Stimulated activated CD8-positive, alpha-beta memory T cell treated with anti-CD3 and anti-CD28 coated beads, Interleukin-7, amount 100 ng/mL, for 48 hours (primary cell): ENCODE measurements at regions not wholly inside any gene's neighbourhood (a gene's known extent, or its start where the extent isn't known, plus 50 kb on each side); places are given as distances from the start of the nearest gene placed in this dataset.

Experiments used
- DNase-seq, 2 donors: peaks; one replicate each; pipeline ENCODE4 v3.0.0-alpha.2; 2020; ENCODE audit warnings: low read depth in 1 of 2; ENCODE audit errors: extremely low read depth in 1 of 2

DNA sequence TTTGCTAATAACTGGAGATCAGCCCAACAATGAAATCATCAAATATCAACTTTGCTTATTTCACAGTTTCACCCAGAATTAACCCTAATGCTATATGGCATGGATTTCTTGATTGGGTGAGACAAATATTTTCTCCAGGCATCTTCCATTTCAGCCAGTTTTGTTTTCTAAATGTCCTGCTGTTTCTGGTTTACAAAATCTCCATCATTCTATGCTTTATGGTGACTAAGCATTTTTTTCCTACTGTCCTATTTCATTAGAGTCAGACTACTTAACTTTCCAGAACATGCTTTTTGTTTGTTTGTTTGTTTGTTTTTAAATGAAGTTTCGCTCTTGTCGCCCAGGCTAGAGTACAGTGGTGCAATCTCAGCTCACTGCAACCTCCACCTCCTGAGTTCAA lies 59.5 kb upstream of the EXOC2 start:
- DNase-seq, result no peak

- no peak for DNase-seq
These were observed 58.8 kb upstream of the EXOC2 start for GRCh38 chr6:751765-752164.

GRCh38 chr6:747921-748320 lies 55.0 kb upstream of the EXOC2 start:
- no peak for DNase-seq

DNA sequence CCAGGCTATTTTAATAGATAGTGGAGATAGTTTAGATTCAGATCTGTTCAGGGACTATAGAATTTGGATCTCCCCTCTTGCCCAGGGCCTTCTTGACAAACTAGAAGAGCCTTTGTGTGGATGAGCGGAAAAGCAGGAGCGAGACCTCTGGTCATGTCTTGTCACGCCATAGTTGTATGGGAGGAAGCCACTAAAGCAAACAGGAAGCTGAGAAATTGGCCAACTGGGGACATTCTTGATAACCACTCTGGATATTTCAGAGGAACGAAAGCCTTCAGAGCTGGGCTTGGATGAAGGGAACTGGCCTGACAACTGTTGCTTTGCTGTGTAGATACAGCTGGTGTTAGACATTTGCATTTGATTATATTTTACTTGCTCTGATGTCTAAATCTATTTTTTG lies 54.1 kb upstream of the EXOC2 start:
- no peak for DNase-seq

GRCh38 chr6:744666-745353 lies 51.9 kb upstream of the EXOC2 start:
- DNase-seq, result no peak

DNA sequence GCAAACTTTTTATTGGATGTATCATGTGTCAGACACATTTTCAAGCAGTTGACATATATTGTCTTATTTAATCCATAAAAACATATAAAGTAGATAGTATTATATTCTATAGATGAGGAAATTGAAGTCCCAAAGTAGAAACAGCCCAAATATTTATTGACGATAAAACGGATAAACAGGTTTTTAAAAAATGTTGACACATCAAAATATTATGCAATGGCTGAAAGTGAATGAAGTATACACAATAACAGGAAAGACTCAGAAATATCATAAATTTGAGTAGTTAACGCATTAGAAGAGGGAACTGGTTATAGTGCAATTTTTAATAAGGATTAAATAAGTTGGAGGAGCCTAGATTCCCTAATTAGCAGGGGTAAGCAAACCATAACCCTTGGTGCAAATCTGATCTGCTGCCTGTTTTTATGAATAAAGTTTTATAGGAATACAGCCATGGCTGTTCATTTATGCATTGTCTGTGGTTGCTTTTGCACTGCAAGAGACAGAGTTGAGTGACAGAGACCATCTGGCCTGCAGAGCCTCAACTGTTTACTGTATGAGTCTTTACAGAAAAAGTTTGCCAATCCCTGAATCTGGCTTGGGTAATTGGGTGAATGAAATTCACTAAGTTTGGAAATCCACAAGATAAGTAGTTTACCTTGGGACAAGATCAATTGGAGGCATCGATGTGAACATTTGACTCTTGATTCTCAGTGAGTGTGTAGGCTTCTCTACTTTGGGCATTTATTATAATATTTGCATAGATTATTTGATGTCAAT lies 50.6 kb upstream of the EXOC2 start:
- DNase-seq, result no peak
